IMR-90 (cell line): ENCODE measurements at regions not wholly inside any gene's neighbourhood (a gene's known extent, or its start where the extent isn't known, plus 50 kb on each side); places are given as distances from the start of the nearest gene placed in this dataset.

Experiments used
- ATAC-seq: fragments of 200-7000 bp; cut with Tn5 transposase; 2 replicates; pipeline ENCODE4 v1.9.1; 2020; ENCODE audit warnings: low read depth, mild to moderate bottlenecking, moderate library complexity
- BruUV-seq: library from RNA; stranded (reverse); fragments of 400-500 nt; replicated peaks from 2 replicates; lab custom pipeline; 2021; lab: Mats Ljungman, UMichigan
- CTCF ChIA-PET: fragments of 300-600 bp; formaldehyde crosslinking; extraction: SDS; loops from one replicate; lab custom pipeline; 2021; ENCODE audit warnings: antibody characterized with exemption; lab: Yijun Ruan, JAX
- POLR2A ChIA-PET: fragments of 300-600 bp; sonication (Branson Sonifier 250); formaldehyde crosslinking; loops from one replicate; lab custom pipeline; 2022; ENCODE audit warnings: antibody characterized with exemption; ENCODE audit not compliant: unreplicated experiment; lab: Charles Lee
- DNase-seq: peaks from one replicate; pipeline ENCODE4 v3.0.0; 2013
- H2AFZ ChIP-seq: replicated peaks from 2 replicates; pipeline ENCODE3; 2013; ENCODE audit warnings: low read length, mild to moderate bottlenecking; ENCODE audit not compliant: poor library complexity
- H2AK5ac ChIP-seq: 2 replicates; pipeline ENCODE4 v1.6.1; 2013; ENCODE audit warnings: low read depth, low read length, inconsistent platforms
- H2AK9ac ChIP-seq: replicated peaks from 2 replicates; pipeline ENCODE3; 2013; ENCODE audit warnings: mild to moderate bottlenecking, low read depth, low read length, moderate library complexity; ENCODE audit not compliant: poor library complexity
- H2BK120ac ChIP-seq: 2 replicates; pipeline ENCODE4 v1.6.1; 2013; ENCODE audit warnings: low read depth, low read length, inconsistent platforms
- H2BK15ac ChIP-seq: 3 replicates; pipeline ENCODE4 v1.6.1; 2013; ENCODE audit warnings: low read depth, low read length, inconsistent platforms
- H2BK20ac ChIP-seq: 2 replicates; pipeline ENCODE4 v1.6.1; 2013; ENCODE audit warnings: low read depth, mild to moderate bottlenecking, inconsistent platforms, low read length, moderate library complexity
- H2BK5ac ChIP-seq: 2 replicates; pipeline ENCODE4 v1.6.1; 2013; ENCODE audit warnings: mild to moderate bottlenecking, low read depth, low read length, inconsistent platforms; ENCODE audit not compliant: poor library complexity, severe bottlenecking
- H3K14ac ChIP-seq: replicated peaks from 2 replicates; pipeline ENCODE4 v1.6.1; 2013; ENCODE audit warnings: low read depth, low read length, inconsistent platforms
- H3K18ac ChIP-seq: 2 replicates; pipeline ENCODE4 v1.6.1; 2013; ENCODE audit warnings: low read depth, low read length, control low read depth
- H3K23ac ChIP-seq: 2 replicates; pipeline ENCODE4 v1.6.1; 2013; ENCODE audit warnings: low read depth, low read length, inconsistent platforms
- H3K27ac ChIP-seq: 2 replicates; pipeline ENCODE4 v1.5.1; 2013; ENCODE audit warnings: mild to moderate bottlenecking, control low read depth, low read length; ENCODE audit not compliant: insufficient read depth
- H3K27me3 ChIP-seq: 2 replicates; pipeline ENCODE4 v1.6.1; 2013; ENCODE audit warnings: low read length; ENCODE audit not compliant: control insufficient read depth, insufficient read depth
- H3K36me3 ChIP-seq: 2 replicates; pipeline ENCODE4 v1.6.1; 2013; ENCODE audit warnings: low read length, mixed read lengths; ENCODE audit not compliant: control insufficient read depth, insufficient read depth
- H3K4ac ChIP-seq: 2 replicates; pipeline ENCODE4 v1.6.1; 2013; ENCODE audit warnings: low read depth, low read length, inconsistent platforms
- H3K4me1 ChIP-seq: 2 replicates; pipeline ENCODE4 v1.6.1; 2013; ENCODE audit warnings: low read length, mixed read lengths; ENCODE audit not compliant: control insufficient read depth, insufficient read depth
- H3K4me2 ChIP-seq: 2 replicates; pipeline ENCODE4 v1.6.1; 2013; ENCODE audit warnings: low read depth, mild to moderate bottlenecking, control low read depth, low read length, moderate library complexity
- H3K4me3 ChIP-seq: 2 replicates; pipeline ENCODE4 v1.5.1; 2013; ENCODE audit warnings: low read depth, mild to moderate bottlenecking, control low read depth, low read length, moderate library complexity; ENCODE audit not compliant: insufficient read depth
- H3K56ac ChIP-seq: 2 replicates; pipeline ENCODE4 v1.6.1; 2013; ENCODE audit warnings: low read length, inconsistent platforms; ENCODE audit not compliant: insufficient read depth; ENCODE audit errors: extremely low read depth
- H3K79me1 ChIP-seq, 2 experiments: 2 replicates each; pipeline ENCODE4 v1.6.1; 2013; ENCODE audit warnings: low read length in 2 of 2, inconsistent platforms in 1 of 2, low read depth in 1 of 2
- H3K9ac ChIP-seq: 2 replicates; pipeline ENCODE4 v1.6.1; 2013; ENCODE audit warnings: low read depth, low read length, control low read depth
- H3K9me1 ChIP-seq: 2 replicates; pipeline ENCODE4 v1.6.1; 2013; ENCODE audit warnings: low read length, inconsistent platforms; ENCODE audit not compliant: insufficient read depth
- H3K9me3 ChIP-seq: 2 replicates; pipeline ENCODE4 v1.6.1; 2013; ENCODE audit warnings: low read length; ENCODE audit not compliant: control insufficient read depth, insufficient read depth
- H4K20me1 ChIP-seq: 2 replicates; pipeline ENCODE4 v1.6.1; 2013; ENCODE audit warnings: low read length, inconsistent platforms; ENCODE audit not compliant: insufficient read depth
- H4K5ac ChIP-seq: 2 replicates; pipeline ENCODE4 v1.6.1; 2013; ENCODE audit warnings: mild to moderate bottlenecking, low read depth, low read length, control low read depth
- H4K8ac ChIP-seq, 2 experiments: 2 replicates each; pipeline ENCODE4 v1.6.1; 2013; ENCODE audit warnings: low read depth in 2 of 2, low read length in 2 of 2, control low read depth in 1 of 2, inconsistent platforms in 1 of 2
- H4K91ac ChIP-seq: 2 replicates; pipeline ENCODE4 v1.6.1; 2013; ENCODE audit warnings: low read depth, low read length, inconsistent platforms; ENCODE audit not compliant: insufficient read depth
- CEBPB ChIP-seq: IDR thresholded peaks from 2 replicates; pipeline ENCODE4 v1.6.1; 2012; ENCODE audit warnings: low read depth, low read length, improper control_type of control experiment
- NFE2L2 ChIP-seq: fragments of 150-350 bp; IDR thresholded peaks from 2 replicates; pipeline ENCODE4 v1.6.1; 2016; ENCODE audit warnings: low read depth, mild to moderate bottlenecking, low read length
- RFX5 ChIP-seq: IDR thresholded peaks from 2 replicates; pipeline ENCODE4 v1.8.0; 2012; ENCODE audit warnings: low read depth, mild to moderate bottlenecking, low read length, moderate library complexity
- SMC3 ChIP-seq: fragments of 150-350 bp; IDR thresholded peaks from 2 replicates; pipeline ENCODE4 v1.6.1; 2016; ENCODE audit warnings: low read depth, mild to moderate bottlenecking, antibody characterized with exemption, low read length, moderate library complexity
- WGBS, 2 experiments: methylation state at CpG; one replicate each; pipeline versions ENCODE4 v1.1.5 to v1.1.7; 2013; ENCODE audit warnings: missing lambda C conversion rate in 2 of 2; ENCODE audit not compliant: insufficient read length in 1 of 2; ENCODE audit errors: extremely low coverage in 2 of 2; 5-methylcytosine and 5-hydroxymethylcytosine counted together
- dilution Hi-C: fragments of 300-500 bp; cut with HindIII; formaldehyde crosslinking; loops from one replicate; pipeline ENCODE4 v1.14.3; 2018; ENCODE audit warnings: low sequenced_read_pairs; ENCODE audit not compliant: unreplicated experiment
- in situ Hi-C: fragments of 300-500 bp; cut with MboI; formaldehyde crosslinking; loops from 3 replicates; pipeline ENCODE4 v1.14.3; 2019; ENCODE audit warnings: low sequenced_read_pairs, inconsistent platforms, mixed read lengths
- intact Hi-C: fragments of 100-400 bp; cut with micrococcal nuclease; formaldehyde crosslinking; loops from 2 replicates; pipeline ENCODE4 v1.10.0; 2022

- Histone ChIP-seq H4K8ac (no peak overlapping the region), H3K4me2 (no peak overlapping the region), H2BK5ac (no peak overlapping the region), H3K23ac (no peak overlapping the region), H2BK15ac (no peak overlapping the region), H2AFZ (no peak overlapping the region), H3K9me3 (no peaks in the 10 kb centered on the region; the same call in 1 of the 2 replicates), H3K9ac (no peak overlapping the region), H3K56ac (no peak overlapping the region), H3K79me1 (no peaks in the 10 kb centered on the region), H3K36me3 (no peaks in the 10 kb centered on the region), H2BK20ac (no peak overlapping the region), H4K91ac (no peak overlapping the region), H3K18ac (no peak overlapping the region), H4K20me1 (no peaks in the 10 kb centered on the region), H2AK9ac (no peak overlapping the region), H3K27me3 (no peaks in the 10 kb centered on the region), H3K9me1 (no peaks in the 10 kb centered on the region), H3K27ac (no peak overlapping the region), H3K4me3 (no peak overlapping the region), H3K14ac (no peak overlapping the region), H4K5ac (no peak overlapping the region), H2BK120ac (no peak overlapping the region), H3K4ac (no peak overlapping the region), H2AK5ac (no peak overlapping the region), H3K4me1 (no peaks in the 10 kb centered on the region)
- no peak for TF ChIP-seq RFX5
- no peak for TF ChIP-seq SMC3
- 0 out of 2 replicates have a peak, but pooled peaks have one; percentile 18 for TF ChIP-seq CEBPB
- no peak for TF ChIP-seq NFE2L2
- ChIA-PET CTCF (interaction anchor here (0.6 kb wide), 1 partner anchor 12 kb away, joined by 3 read pairs; no protein-coding TSS in a partner anchor), POLR2A (interaction anchor here (0.6 kb wide), 1 partner anchor 24 kb away, joined by 5 read pairs; no protein-coding TSS in a partner anchor)
- no TSS peak for BruUV-seq
- ATAC-seq, result no peak
- no CpG with 5 or more reads among the region's 1 CpG for WGBS, 2 experiments
- in situ Hi-C loops, result no loop called here
- no peak for DNase-seq
- intact Hi-C loops, result no loop called here
- dilution Hi-C loops, result no loop called here
Measured at GRCh38 chr12:90888316-90888715, 66.7 kb downstream of the CCER1 start.
